Stromal cell of bone marrow (primary cell): ENCODE measurements at regions not wholly inside any gene's neighbourhood (a gene's known extent, or its start where the extent isn't known, plus 50 kb on each side); places are given as distances from the start of the nearest gene placed in this dataset.
"Not testable (repeated sequence)": the region's sequence is repeated elsewhere in the genome, so short reads cannot be mapped to it uniquely, and the experiment has no call there.

ENCODE experiments used
- DNase-seq: peaks from one replicate; pipeline ENCODE4 v3.0.0-alpha.2; 2012; ENCODE audit warnings: low read depth

DNA sequence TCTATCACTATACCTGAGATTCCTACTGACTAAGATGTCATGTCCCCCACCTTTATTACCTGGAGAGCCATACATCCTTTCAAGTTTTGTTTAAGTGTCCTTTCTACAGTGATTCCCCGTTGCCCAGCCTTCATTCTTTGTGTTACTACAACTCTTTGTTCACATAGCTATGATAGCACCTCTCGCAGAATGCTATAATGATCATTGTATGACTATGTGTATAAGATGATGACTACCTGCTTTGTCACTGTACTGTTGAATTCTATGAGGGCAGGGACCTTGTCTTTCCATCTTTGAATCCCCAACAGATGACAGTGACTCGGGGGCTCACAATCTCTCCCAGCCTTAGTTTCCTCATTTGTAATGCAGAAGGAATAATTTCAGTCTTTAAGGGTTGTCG is 361.2 kb downstream of the NPR3 start:
- no peak for DNase-seq

DNA sequence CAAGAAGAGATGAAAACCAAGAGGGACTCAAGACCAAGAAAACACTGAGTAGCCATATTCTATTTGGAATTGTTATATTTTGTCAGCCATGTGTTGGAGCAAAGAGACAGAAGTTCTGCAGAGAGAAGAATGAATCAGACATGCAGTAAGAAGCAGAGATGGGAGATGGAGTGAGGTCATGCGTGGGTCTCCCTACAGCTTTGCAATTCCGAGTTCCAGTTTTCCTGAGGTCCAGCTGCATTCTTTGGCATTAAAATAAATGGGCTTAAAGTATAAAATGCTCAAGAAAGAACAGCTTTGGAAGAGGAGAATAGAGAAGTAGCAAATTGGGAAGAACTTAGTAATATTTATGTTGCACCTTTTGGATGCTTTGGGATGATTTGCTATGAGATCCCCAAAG is 361.6 kb downstream of the NPR3 start:
- no peak for DNase-seq

DNA sequence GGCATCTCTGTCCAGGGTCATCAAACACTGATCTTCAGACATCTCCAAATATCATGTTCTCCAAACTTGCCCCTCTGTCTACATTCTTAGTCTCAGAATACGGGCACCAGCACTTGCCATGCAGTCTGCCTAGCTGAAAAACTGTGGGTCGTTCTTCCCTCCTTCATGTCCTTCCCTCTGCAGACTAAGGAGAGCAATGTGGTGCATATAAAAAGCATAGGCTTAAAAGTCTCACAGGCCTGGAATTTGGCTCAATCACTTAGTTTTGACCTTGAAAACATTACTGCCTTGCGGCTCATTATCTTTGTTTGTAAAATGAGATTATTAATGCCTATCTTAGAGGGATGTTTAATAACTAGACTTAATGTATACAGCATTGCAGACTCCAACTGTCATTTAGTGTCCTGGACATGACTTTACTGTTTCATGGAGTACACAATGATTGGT is 362.8 kb downstream of the NPR3 start:
- no peak for DNase-seq

DNA sequence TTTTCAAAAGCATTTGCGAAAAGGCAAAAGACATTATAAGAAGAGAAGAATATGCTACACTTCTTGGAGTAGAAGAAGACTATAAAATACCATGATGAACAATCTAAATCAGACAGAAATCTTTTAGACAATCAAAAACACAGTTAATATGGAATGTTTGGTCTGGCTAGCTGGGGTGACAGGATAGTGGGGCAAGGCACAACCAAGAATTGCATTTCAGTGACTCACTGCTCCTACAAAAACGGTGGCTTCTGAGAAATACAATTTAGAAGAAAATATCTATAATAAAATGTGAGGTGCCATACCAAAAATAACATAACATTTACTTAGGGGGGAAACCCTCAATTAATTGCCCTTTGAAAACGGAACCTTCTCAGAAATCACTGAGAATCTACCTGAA is 363.4 kb downstream of the NPR3 start:
- no peak for DNase-seq

- no peak for DNase-seq
Observed at GRCh38 chr5:33075731-33076130, 364.6 kb downstream of the NPR3 start.

- DNase-seq: no peak
Observed at GRCh38 chr5:33079548-33079947, 361.2 kb upstream of the TARS1 start.

DNA sequence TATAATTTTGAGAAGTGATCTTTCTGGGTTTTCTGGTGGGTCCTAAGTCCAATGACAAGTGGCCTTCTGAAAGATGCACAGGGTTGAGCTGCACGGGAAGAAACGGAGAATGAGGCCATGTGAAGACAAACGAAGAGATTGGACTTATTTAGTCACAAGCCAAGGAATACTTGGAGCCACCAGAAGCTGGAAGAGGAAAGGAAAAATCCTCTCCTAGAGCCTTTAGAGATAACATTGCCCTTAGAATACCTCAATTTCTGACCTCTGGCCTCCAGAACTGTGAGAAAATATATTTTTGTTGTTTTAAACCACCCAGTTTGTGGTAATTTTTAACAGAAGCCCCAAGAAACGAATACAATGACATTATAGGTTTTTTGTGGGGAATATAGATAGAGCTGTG is 360.5 kb upstream of the TARS1 start:
- no peak for DNase-seq

GRCh38 chr5:33088176-33088575 is 352.6 kb upstream of the TARS1 start:
- no peak for DNase-seq

DNA sequence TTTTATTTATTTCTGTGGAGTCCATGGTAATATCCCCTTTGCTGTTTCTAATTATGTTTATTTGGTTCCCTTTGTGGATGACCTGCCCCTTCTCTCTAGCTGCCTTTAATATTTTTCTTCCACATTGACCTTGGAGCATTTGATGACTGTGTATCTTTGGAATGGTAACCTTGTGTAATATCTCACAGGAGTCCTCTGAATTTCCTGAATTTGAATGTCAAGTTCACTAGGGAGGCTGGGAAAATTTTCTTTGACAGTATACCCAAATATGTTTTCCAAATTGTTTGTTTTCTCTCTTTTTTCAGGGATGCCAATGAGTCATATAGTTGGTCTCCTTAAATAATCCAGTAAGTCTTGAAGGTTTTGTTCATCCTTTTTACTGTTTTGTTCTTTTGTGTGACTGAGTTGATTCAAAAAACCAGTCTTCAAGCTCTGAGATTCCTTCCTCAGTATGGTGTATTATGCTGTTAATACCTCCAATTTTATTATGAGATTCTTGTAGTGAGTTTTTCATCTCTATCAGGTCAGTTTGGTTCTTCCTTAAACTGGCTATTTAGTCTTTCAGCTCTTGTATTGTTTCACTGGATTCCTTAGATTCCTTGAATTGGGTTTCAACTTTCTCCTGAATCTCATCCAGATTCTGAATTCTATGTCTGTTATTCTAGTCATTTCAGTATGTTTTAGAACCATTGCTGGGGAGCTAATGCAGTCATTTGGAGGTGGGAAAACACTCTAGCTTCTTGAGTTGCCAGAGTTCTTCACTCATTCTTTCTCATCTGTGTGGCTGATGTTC is 349.0 kb upstream of the TARS1 start:
- DNase-seq: peak; percentile 49

DNA sequence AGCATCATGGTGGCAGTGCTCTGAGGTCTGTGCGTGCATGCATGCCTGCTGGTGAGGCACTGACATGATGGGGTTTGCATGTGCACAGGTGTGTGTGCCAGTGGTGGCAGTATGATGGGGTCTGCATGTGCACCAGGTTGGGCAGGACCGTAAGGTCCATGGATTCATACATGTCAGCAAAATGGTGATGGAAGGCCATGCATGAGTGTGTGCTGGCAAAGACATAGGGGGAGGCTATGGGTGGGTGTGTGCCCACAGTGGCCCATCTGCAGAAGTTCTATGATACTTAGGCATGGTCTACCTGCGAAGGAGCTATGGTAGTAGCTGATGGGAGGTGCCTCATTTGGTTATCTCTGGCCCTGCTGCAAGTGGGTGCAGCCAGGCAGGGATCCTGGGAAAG is 348.0 kb upstream of the TARS1 start:
- no peak for DNase-seq

- no peak for DNase-seq
Observed at GRCh38 chr5:33102551-33102950, 338.2 kb upstream of the TARS1 start.

GRCh38 chr5:33105521-33105941 is 335.2 kb upstream of the TARS1 start:
- DNase-seq: peak; percentile 87

- DNase-seq: not testable (repeated sequence)
Observed at GRCh38 chr5:33110496-33110895, 330.3 kb upstream of the TARS1 start.

DNA sequence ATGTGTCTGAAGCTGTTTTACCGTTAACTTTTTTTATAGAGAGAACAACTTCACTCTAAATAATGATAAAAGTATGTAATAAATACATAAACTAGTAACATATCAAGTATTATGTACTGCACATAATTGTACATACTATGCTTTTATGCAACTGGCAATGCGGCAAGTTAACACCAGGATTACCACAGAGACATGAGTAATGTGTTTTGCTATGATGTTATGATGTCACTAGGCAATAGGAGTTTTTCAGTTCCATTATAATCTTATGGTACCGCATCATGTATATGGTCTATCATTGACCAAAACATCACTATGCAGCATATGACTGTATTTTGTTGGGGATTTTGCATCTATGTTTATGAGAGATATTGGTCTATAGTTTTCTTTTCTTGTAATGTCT is 326.4 kb upstream of the TARS1 start:
- no peak for DNase-seq

GRCh38 chr5:33115467-33115866 is 325.3 kb upstream of the TARS1 start:
- no peak for DNase-seq

GRCh38 chr5:33118761-33119415 is 321.9 kb upstream of the TARS1 start:
- peak; percentile 56 for DNase-seq

DNA sequence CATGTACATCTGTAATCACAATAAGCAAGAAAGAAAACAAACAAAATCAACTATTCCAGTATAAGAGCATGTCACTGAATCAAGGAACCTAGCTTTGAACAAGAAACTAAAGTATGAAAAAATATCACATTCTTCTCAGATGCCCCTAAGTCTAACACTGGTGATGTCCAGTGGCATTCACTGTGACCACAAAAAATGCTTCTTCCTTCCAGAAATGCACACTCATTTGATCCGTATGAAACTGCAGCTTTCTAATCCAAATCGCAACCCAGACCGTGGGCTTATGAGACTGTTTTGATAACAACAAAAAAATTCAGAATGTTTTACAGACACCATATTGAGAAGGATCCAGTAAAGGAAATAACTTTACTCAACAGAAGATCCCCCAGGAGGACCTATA is 320.1 kb upstream of the TARS1 start:
- DNase-seq: peak; percentile 71

- no peak for DNase-seq
Observed at GRCh38 chr5:33129309-33129708, 311.5 kb upstream of the TARS1 start.

GRCh38 chr5:33136785-33137184 is 304.0 kb upstream of the TARS1 start:
- DNase-seq: no peak

GRCh38 chr5:33138145-33138544 is 302.6 kb upstream of the TARS1 start:
- DNase-seq: not testable (repeated sequence)

DNA sequence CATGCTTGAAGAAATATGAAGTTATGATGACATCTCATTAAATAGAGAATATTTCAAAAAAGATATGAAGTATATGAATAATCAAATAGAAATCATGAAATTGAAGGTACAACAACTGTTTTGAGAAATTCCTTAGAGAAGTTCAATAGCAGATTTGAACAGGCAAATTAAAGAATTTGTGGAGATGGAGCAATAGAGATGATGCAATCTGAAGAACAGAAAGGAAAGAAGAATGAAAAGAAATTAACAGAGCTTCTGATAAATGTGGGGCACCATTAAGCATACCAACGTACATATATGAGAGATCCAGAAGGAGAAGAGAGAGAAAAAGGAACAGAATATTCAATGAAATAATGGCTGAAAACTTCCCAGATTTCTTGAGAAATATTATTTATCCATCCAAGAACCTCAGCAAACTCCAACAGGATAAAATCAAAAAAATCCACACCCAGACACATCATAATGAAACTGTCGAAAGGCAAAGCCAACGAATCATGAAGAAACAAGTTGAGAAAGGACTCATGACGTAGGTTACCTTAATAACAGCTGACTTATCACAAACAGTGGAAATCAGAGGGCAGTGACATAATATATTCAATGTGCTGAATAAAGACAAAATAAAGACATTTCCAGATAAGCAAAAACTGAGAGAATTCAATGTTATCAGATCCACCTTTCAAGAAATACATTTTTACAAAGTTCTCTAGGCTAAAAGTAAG is 297.2 kb upstream of the TARS1 start:
- no peak for DNase-seq

DNA sequence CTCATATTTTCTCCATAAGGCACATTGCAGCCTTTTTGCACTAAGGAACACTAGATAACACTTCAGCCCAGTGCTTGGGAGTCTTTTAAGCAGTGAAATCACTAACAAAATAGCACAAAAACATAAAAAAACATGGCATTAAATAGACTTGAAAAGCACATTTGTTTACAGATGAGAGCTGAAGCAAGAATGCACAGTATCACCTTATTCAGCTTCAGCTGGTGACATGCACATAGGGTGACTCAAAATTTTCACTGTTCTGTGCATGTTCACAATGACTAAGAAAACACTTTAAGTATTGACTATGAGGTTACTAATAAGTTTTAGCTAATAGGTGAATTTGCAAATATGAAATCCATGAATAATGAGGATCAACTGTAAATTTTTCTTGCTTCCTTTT is 293.9 kb upstream of the TARS1 start:
- DNase-seq: no peak

GRCh38 chr5:33148076-33148513 is 292.7 kb upstream of the TARS1 start:
- peak; percentile 92 for DNase-seq
